Skeletal muscle tissue (tissue), 3 donors: ENCODE measurements at regions not wholly inside any gene's neighbourhood (a gene's known extent, or its start where the extent isn't known, plus 50 kb on each side); places are given as distances from the start of the nearest gene placed in this dataset.
"Not testable (repeated sequence)": the region's sequence is repeated elsewhere in the genome, so short reads cannot be mapped to it uniquely, and the experiment has no call there.

Experiments
- H3K27ac ChIP-seq: one replicate; pipeline ENCODE4 v1.7.0; 2013; ENCODE audit warnings: mild to moderate bottlenecking, low read depth, low read length, inconsistent platforms
- H3K27me3 ChIP-seq, 3 donors: one replicate each; pipeline ENCODE4 v1.7.0; 2013; ENCODE audit warnings: low read length in 3 of 3; ENCODE audit not compliant: control insufficient read depth in 3 of 3, insufficient read depth in 3 of 3
- H3K36me3 ChIP-seq, 3 donors: one replicate each; pipeline ENCODE4 v1.7.0; 2013; ENCODE audit warnings: low read length in 3 of 3; ENCODE audit not compliant: control insufficient read depth in 3 of 3, insufficient read depth in 3 of 3
- H3K4me1 ChIP-seq, 3 donors: one replicate each; pipeline ENCODE4 v1.7.0; 2013; ENCODE audit warnings: low read length in 3 of 3, mild to moderate bottlenecking in 3 of 3; ENCODE audit not compliant: control insufficient read depth in 3 of 3, insufficient read depth in 3 of 3
- H3K4me3 ChIP-seq, 3 donors: one replicate each; pipeline ENCODE4 v1.7.0; 2013; ENCODE audit warnings: low read length in 3 of 3
- H3K9ac ChIP-seq, 3 donors: one replicate each; pipeline ENCODE4 v1.7.0; 2013; ENCODE audit warnings: low read length in 3 of 3, mild to moderate bottlenecking in 3 of 3, moderate library complexity in 2 of 3, low read depth in 1 of 3
- H3K9me3 ChIP-seq, 3 donors: one replicate each; pipeline ENCODE4 v1.7.0; 2013; ENCODE audit warnings: low read length in 3 of 3; ENCODE audit not compliant: control insufficient read depth in 3 of 3
- donor health status: Osteomylitis.

DNA sequence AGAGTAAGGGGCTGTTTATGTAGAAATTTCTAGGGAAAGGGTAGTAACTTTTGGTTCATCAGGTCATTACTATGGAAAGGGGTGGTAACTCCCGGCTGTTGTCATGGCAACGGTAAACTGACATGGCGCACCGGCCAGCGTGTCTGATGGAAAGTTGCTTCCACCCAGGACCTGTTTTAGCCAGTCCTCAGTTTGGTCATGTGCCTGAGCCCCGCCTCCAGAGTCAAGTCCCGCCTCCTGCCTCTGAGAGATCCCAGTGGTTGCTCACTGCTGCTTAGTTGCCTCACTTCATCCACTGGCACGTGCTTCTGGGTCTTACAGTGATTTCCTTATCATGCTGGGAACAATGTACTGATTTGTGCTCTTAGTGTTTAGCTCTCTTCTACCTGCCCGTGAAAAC is 455.2 kb upstream of the ZNF507 start:
- Histone ChIP-seq H3K27ac (no peak overlapping the region), H3K9me3 (no peaks in the 10 kb centered on the region), H3K36me3 (no peaks in the 10 kb centered on the region)

DNA sequence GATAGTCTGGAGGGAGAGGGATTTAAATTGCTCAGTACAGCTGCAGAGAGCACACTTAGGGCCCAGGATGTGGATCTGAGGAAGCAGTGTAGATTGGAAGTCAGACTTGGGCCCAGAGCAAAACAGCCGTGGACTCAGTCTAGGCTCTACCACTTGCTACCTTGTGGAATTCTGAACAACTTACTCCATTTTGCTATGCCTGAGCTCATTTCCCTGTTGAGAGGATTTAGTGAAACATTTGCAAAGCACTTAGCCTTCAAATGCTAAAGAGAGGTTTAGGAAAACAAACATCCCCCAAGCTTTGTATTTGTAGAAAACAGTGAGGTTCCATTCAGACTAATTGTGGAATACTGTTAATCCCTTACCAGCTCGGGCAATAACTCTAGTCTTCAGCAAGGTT is 453.4 kb upstream of the ZNF507 start:
- Histone ChIP-seq H3K4me3 (no peak overlapping the region), H3K27ac (no peak overlapping the region), H3K9ac (no peak overlapping the region)

More for the DNA sequence above, 455.2 kb upstream of the ZNF507 start:
- Histone ChIP-seq H3K9ac (no peak overlapping the region), H3K4me3 (no peak overlapping the region), H3K27me3 (peaks cover 0 to 3% (median 0%) of the 10 kb centered on the region in 3 donors), H3K4me1 (no peaks in the 10 kb centered on the region)

DNA sequence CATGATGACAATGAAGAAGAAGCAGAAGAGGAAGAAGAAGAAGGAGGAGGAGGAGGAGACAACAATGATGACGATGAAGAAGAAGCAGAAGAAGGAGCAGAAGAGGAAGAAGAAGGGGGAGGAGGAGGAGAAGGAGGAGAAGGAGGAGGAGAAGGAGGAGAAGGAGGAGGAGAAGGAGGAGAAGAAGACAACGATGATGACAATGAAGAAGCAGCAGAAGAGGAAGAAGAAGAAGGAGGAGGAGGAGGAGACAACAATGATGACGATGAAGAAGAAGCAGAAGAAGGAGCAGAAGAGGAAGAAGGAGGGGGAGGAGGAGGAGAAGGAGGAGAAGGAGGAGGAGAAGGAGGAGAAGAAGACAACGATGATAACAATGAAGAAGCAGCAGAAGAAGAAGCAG is 451.9 kb upstream of the ZNF507 start:
- H3K27ac ChIP-seq, H3K36me3 ChIP-seq, H3K9ac ChIP-seq, H3K4me3 ChIP-seq, H3K9me3 ChIP-seq, H3K4me1 ChIP-seq, H3K27me3 ChIP-seq: not testable (repeated sequence)

More for the DNA sequence above, 453.4 kb upstream of the ZNF507 start:
- no peaks in the 10 kb centered on the region for H3K9me3 ChIP-seq
- no peaks in the 10 kb centered on the region for H3K4me1 ChIP-seq
- no peaks in the 10 kb centered on the region for H3K36me3 ChIP-seq
- H3K27me3 ChIP-seq = no peaks in the 10 kb centered on the region

DNA sequence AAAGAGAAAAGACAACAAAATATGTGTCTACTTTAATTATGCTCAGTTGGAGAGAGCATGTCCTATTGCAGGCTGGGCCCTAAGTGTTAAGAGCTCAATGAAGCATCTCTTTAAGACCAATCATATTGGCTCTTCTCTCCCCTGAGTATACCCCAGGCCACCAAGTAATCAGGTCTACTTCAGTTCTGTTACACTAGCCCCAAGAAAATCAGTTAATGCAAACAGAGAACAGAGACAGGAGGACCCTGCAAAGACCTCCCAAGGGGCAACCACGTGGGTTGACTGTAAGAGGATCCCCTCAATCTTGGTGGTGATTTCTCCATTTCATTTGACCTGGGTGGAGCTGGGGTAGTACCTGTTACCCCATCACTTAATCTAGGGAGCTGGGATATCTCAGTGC is 451.0 kb upstream of the ZNF507 start:
- no peaks in the 10 kb centered on the region for H3K27me3 ChIP-seq
- no peak overlapping the region for H3K9ac ChIP-seq
- H3K4me3 ChIP-seq = no peak overlapping the region
- no peaks in the 10 kb centered on the region for H3K36me3 ChIP-seq
- no peaks in the 10 kb centered on the region for H3K4me1 ChIP-seq
- no peaks in the 10 kb centered on the region for H3K9me3 ChIP-seq
- no peak overlapping the region for H3K27ac ChIP-seq

DNA sequence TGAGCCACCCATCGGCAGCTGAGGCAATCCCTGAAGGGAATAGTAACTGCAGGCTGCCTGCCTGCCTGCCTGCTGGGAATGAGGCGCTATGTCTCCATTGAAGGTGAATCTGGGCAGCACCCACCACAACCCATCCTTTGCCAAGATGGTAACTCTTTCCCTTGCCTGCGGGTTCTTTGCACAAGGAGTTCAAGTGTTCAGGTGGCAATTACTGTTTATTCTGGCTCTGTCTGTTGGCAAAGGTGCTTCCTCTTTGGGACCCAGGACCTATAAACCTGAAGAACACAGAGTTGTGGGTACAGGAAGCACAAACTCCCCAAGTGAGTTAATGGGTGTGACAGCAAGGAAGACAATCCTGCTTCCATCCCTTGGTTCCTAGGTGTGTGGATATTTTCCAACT is 448.1 kb upstream of the ZNF507 start:
- H3K9me3 ChIP-seq = no peaks in the 10 kb centered on the region
- H3K27ac ChIP-seq = no peak overlapping the region
- no peak overlapping the region for H3K9ac ChIP-seq
- H3K36me3 ChIP-seq = no peaks in the 10 kb centered on the region
- H3K4me3 ChIP-seq = no peak overlapping the region
- H3K27me3 ChIP-seq = no peaks in the 10 kb centered on the region
- no peaks in the 10 kb centered on the region for H3K4me1 ChIP-seq

DNA sequence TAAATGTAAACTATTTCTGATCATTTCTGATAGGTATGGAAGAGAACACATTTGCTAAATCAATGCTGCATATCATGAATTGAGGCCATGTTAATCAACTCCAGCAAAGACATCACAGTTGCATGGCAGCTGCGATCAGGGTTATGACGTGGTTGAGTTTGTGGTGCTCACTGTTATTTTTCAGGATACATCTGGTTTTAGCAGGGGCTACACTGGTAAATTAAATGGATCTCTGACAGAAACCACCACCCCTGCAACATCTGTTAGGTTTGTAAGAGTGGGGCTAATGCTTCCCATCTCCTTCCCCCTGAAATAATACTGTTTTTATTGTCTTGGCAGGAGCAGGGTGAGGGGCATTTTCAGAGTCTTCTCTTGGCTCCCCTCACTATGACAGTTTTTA is 444.4 kb upstream of the ZNF507 start:
- no peaks in the 10 kb centered on the region for H3K9me3 ChIP-seq
- no peaks in the 10 kb centered on the region for H3K27me3 ChIP-seq
- H3K4me1 ChIP-seq = no peaks in the 10 kb centered on the region
- H3K4me3 ChIP-seq = no peak overlapping the region
- no peak overlapping the region for H3K27ac ChIP-seq
- H3K9ac ChIP-seq = no peak overlapping the region
- H3K36me3 ChIP-seq = no peaks in the 10 kb centered on the region

DNA sequence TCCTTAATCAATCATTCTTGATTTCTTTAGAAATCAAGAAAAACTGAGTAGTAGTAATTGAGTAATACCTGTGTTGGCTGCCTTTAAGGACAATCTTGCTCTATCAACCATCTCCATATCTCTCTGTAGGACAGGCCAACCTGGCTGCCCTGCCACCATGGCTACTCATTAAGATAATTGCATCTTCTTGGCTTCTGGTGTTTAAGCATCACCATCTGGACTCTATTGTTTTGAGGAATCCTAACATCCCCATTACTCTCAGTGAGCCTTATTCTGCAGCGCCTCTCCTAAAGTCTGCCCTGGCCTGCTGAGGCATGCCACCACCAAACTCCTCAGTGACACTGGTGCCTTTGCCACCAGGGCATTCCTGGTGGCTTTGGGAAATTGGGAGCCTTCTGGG is 442.6 kb upstream of the ZNF507 start:
- no peaks in the 10 kb centered on the region for H3K27me3 ChIP-seq

DNA sequence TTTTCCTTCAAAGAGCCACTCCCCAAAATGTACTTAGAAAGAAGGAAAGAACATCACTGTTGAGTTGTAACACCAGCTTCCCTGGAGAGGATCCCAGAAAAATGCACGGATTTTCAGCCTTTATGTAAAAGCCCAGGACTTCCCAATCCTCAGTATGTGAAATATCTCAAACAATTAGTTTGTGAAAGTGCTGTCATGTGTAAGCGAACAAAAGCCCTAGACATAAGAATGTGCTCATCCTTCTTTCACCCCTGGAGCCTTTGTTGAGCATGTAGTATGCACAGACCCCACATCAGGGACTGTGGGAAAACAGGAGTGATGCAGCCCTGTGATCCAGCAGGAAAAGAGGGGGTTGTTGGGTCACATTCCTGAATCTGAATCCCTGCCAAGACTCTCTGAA is 441.4 kb upstream of the ZNF507 start:
- no peaks in the 10 kb centered on the region for H3K4me1 ChIP-seq
- H3K27ac ChIP-seq = no peak overlapping the region
- no peaks in the 10 kb centered on the region for H3K36me3 ChIP-seq
- no peak overlapping the region for H3K9ac ChIP-seq
- no peaks in the 10 kb centered on the region for H3K27me3 ChIP-seq
- no peak overlapping the region for H3K4me3 ChIP-seq
- no peaks in the 10 kb centered on the region for H3K9me3 ChIP-seq

More for the DNA sequence above, 442.6 kb upstream of the ZNF507 start:
- no peak overlapping the region for H3K27ac ChIP-seq
- H3K36me3 ChIP-seq = no peaks in the 10 kb centered on the region
- H3K9ac ChIP-seq = no peak overlapping the region
- H3K9me3 ChIP-seq = no peaks in the 10 kb centered on the region
- H3K4me3 ChIP-seq = no peak overlapping the region
- H3K4me1 ChIP-seq = no peaks in the 10 kb centered on the region

DNA sequence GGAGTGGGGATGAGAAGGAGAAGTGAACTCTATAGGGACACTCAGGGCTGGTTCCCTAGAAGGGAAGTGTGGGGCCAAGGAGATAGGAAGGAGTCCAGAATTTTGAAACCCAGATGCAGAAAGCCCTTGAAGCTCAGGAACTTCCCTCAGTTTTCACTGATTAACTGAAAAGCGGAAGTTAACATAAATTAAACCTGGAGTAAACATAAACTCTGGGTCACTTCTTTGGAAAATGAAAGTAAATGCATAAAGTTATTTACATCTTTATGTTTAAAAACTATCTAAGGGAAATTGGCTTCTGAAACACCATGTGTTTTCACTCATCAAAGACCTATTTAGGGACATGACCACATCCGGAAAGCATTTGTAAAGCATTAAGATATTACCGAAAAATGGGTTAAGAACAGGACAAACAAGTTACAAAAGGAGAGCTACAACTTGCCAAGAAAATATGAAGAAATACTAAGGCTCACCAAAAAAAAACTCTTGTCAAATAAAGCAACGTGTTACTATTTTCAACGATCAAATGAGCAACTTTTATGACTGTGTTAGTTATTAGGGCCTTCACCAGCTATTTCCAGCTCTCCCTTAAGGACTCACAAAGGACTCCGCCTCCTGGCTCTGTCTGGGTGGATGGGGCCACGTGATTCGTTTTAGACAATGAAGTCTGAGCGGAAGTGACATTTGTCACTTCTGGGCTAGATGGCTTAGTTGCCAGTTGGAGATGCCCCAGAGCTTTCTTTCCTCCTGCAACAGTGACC is 439.1 kb upstream of the ZNF507 start:
- H3K36me3 ChIP-seq = no peaks in the 10 kb centered on the region
- H3K9ac ChIP-seq = no peak overlapping the region
- no peaks in the 10 kb centered on the region for H3K9me3 ChIP-seq
- no peaks in the 10 kb centered on the region for H3K4me1 ChIP-seq
- no peak overlapping the region for H3K4me3 ChIP-seq
- H3K27ac ChIP-seq = no peak overlapping the region
- H3K27me3 ChIP-seq = no peaks in the 10 kb centered on the region

DNA sequence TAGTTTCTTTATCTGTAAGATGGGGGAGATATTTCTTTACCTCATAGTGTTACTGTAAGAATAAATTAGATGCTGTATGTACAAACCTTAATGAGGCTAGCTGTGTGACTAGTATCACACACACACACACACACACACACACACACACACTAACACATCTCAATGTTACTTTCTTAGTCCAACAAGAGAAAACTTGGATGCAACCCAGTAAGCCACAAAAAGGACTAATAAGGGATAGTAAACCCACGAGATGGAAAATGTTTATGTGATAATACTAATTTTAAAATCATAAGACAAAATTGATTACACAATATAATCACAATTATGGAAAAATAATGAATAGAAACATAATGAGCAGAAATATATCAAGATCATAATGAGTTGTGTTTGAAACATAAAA is 437.7 kb upstream of the ZNF507 start:
- no peak overlapping the region for H3K4me3 ChIP-seq
- H3K27ac ChIP-seq = no peak overlapping the region
- H3K4me1 ChIP-seq = no peaks in the 10 kb centered on the region
- no peaks in the 10 kb centered on the region for H3K9me3 ChIP-seq
- H3K9ac ChIP-seq = no peak overlapping the region
- no peaks in the 10 kb centered on the region for H3K27me3 ChIP-seq
- H3K36me3 ChIP-seq = no peaks in the 10 kb centered on the region
